ENCODE measurements at regions not wholly inside any gene's neighbourhood (a gene's known extent, or its start where the extent isn't known, plus 50 kb on each side); places are given as distances from the start of the nearest gene placed in this dataset.

- TF ChIP-seq, protein P1, sequence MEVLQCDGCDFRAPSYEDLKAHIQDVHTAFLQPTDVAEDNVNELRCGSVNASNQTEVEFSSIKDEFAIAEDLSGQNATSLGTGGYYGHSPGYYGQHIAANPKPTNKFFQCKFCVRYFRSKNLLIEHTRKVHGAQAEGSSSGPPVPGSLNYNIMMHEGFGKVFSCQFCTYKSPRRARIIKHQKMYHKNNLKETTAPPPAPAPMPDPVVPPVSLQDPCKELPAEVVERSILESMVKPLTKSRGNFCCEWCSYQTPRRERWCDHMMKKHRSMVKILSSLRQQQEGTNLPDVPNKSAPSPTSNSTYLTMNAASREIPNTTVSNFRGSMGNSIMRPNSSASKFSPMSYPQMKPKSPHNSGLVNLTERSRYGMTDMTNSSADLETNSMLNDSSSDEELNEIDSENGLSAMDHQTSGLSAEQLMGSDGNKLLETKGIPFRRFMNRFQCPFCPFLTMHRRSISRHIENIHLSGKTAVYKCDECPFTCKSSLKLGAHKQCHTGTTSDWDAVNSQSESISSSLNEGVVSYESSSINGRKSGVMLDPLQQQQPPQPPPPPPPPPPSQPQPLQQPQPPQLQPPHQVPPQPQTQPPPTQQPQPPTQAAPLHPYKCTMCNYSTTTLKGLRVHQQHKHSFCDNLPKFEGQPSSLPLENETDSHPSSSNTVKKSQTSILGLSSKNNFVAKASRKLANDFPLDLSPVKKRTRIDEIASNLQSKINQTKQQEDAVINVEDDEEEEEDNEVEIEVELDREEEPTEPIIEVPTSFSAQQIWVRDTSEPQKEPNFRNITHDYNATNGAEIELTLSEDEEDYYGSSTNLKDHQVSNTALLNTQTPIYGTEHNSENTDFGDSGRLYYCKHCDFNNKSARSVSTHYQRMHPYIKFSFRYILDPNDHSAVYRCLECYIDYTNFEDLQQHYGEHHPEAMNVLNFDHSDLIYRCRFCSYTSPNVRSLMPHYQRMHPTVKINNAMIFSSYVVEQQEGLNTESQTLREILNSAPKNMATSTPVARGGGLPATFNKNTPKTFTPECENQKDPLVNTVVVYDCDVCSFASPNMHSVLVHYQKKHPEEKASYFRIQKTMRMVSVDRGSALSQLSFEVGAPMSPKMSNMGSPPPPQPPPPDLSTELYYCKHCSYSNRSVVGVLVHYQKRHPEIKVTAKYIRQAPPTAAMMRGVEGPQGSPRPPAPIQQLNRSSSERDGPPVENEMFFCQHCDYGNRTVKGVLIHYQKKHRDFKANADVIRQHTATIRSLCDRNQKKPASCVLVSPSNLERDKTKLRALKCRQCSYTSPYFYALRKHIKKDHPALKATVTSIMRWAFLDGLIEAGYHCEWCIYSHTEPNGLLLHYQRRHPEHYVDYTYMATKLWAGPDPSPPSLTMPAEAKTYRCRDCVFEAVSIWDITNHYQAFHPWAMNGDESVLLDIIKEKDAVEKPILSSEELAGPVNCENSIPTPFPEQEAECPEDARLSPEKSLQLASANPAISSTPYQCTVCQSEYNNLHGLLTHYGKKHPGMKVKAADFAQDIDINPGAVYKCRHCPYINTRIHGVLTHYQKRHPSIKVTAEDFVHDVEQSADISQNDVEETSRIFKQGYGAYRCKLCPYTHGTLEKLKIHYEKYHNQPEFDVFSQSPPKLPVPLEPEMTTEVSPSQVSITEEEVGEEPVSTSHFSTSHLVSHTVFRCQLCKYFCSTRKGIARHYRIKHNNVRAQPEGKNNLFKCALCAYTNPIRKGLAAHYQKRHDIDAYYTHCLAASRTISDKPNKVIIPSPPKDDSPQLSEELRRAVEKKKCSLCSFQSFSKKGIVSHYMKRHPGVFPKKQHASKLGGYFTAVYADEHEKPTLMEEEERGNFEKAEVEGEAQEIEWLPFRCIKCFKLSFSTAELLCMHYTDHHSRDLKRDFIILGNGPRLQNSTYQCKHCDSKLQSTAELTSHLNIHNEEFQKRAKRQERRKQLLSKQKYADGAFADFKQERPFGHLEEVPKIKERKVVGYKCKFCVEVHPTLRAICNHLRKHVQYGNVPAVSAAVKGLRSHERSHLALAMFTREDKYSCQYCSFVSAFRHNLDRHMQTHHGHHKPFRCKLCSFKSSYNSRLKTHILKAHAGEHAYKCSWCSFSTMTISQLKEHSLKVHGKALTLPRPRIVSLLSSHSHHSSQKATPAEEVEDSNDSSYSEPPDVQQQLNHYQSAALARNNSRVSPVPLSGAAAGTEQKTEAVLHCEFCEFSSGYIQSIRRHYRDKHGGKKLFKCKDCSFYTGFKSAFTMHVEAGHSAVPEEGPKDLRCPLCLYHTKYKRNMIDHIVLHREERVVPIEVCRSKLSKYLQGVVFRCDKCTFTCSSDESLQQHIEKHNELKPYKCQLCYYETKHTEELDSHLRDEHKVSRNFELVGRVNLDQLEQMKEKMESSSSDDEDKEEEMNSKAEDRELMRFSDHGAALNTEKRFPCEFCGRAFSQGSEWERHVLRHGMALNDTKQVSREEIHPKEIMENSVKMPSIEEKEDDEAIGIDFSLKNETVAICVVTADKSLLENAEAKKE (CRISPR knock-in tag; IDR thresholded peaks at IDR 0.05): no peak
- TF ChIP-seq, protein P2, sequence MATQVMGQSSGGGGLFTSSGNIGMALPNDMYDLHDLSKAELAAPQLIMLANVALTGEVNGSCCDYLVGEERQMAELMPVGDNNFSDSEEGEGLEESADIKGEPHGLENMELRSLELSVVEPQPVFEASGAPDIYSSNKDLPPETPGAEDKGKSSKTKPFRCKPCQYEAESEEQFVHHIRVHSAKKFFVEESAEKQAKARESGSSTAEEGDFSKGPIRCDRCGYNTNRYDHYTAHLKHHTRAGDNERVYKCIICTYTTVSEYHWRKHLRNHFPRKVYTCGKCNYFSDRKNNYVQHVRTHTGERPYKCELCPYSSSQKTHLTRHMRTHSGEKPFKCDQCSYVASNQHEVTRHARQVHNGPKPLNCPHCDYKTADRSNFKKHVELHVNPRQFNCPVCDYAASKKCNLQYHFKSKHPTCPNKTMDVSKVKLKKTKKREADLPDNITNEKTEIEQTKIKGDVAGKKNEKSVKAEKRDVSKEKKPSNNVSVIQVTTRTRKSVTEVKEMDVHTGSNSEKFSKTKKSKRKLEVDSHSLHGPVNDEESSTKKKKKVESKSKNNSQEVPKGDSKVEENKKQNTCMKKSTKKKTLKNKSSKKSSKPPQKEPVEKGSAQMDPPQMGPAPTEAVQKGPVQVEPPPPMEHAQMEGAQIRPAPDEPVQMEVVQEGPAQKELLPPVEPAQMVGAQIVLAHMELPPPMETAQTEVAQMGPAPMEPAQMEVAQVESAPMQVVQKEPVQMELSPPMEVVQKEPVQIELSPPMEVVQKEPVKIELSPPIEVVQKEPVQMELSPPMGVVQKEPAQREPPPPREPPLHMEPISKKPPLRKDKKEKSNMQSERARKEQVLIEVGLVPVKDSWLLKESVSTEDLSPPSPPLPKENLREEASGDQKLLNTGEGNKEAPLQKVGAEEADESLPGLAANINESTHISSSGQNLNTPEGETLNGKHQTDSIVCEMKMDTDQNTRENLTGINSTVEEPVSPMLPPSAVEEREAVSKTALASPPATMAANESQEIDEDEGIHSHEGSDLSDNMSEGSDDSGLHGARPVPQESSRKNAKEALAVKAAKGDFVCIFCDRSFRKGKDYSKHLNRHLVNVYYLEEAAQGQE (IDR thresholded peaks at IDR 0.05; ENCODE audit: unreplicated experiment): no peak
- TF ChIP-seq ZNF331 (CRISPR knock-in tag; IDR thresholded peaks at IDR 0.05; ENCODE audit: low read depth) (no peak), JUNB (IDR thresholded peaks at IDR 0.05; ENCODE audit: unreplicated experiment) (no peak), POLR2AphosphoS5 (IDR thresholded peaks at IDR 0.05; ENCODE audit: low read depth) (no peak)
- TF ChIP-seq, protein P3, sequence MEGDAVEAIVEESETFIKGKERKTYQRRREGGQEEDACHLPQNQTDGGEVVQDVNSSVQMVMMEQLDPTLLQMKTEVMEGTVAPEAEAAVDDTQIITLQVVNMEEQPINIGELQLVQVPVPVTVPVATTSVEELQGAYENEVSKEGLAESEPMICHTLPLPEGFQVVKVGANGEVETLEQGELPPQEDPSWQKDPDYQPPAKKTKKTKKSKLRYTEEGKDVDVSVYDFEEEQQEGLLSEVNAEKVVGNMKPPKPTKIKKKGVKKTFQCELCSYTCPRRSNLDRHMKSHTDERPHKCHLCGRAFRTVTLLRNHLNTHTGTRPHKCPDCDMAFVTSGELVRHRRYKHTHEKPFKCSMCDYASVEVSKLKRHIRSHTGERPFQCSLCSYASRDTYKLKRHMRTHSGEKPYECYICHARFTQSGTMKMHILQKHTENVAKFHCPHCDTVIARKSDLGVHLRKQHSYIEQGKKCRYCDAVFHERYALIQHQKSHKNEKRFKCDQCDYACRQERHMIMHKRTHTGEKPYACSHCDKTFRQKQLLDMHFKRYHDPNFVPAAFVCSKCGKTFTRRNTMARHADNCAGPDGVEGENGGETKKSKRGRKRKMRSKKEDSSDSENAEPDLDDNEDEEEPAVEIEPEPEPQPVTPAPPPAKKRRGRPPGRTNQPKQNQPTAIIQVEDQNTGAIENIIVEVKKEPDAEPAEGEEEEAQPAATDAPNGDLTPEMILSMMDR (conservative IDR thresholded peaks at IDR 0.05; ENCODE audit: low read depth in 2 of 2): no peak
These were observed 770.6 kb upstream of the NR2F2 start (continued) for GRCh38 chr15:95559875-95560394.
